CD4-positive, alpha-beta T cell treated with Interleukin-17A for 1 hour (primary cell): ENCODE measurements at regions not wholly inside any gene's neighbourhood (a gene's known extent, or its start where the extent isn't known, plus 50 kb on each side); places are given as distances from the start of the nearest gene placed in this dataset.

Experiments
- DNase-seq: peaks from one replicate; pipeline ENCODE4 v3.0.0-alpha.2; 2020

DNA sequence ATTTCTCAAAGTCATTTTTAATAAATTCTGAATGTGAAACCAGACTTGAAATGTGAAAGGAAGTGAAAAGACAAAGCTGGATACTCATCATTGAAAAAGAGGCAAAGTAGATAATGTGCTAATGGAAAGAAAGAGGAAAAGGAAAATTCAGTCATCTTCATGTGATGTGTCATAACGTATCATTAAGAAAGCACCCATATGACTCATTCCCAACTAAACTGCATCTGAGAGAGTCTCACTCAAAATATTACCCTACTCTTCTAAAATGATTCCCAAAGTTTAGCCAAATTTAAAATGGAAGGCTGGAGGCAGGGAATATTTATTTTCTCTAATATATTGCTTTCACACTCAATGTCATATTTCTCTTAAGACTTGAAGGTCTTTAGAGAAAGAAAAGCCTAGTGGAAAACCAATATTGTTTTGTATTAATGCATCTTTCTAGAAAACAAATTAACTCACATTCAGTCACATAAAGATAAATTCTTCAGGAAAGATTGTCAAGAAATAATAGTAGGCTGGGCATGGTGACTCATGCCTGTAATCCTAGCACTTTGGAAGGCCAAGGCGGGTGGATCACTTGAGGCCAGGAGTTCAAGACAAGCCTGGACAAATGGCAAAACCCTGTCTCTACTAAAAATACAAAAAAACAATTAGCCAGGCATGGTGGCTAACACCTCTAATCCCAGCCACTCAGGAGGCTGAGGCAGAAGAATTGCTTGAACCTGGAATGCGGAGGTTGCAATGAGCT, 129.9 kb downstream of the SLC30A10 start:
- no peak for DNase-seq

GRCh38 chr1:219797683-219798082, 130.7 kb downstream of the SLC30A10 start:
- no peak for DNase-seq

- DNase-seq = no peak
Observed at GRCh38 chr1:219797009-219797408, 131.3 kb downstream of the SLC30A10 start.

DNA sequence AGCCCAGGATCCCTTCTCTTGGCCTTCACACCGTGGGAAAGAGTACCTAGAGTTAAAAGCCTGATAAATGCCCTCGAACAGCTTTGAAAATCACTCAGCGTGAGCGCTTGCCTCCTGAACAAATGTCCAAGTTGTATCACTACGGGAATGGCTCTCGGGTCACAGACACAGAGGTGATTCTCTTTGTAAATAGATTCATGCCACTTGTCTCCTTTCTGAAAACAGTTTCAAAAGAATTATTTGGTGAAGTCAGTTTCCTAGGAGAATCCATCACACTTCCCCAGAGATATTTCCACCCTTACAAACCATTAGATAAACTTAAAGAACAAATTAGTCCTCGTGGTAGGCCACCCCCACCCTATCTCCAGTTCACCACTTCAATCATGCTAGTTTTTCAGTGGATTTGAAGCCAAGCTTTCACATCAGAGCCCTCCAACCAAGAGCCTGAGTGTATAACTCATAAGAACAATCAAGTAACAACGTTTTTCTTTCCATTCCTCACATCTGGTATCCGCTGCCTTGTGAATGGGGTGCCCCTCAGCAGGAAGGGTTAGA, 132.9 kb downstream of the SLC30A10 start:
- no peak for DNase-seq

DNA sequence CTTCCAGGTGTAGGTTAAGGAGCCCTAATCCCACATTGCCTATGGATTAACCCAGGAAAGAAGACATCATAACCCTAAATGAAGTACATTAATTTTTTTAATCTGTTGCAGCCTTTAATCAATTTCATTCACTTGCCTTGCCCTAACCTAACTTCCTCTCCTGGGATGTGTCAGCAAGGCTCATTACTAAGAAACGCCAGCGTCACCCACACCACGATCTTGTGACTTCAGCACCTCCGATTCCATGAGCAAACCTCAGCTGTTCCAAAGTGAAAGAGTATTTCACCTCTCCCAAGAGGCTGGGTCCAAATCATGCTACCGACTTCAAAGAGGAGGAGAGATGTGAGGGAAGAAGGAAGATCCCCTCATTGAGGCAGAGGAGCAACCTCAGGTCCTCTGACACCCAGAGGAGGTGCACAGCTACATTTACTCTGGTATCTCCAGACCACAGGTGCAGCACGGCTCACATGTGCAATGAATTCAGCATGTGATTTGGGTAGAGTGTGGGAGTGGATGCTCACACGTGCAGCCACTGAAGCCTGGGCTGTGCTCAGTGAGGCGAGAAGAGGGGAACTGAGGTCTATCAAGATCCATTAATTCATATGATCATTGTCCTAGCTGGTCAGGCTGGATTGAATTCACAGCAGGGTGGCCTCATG, 134.1 kb downstream of the SLC30A10 start:
- DNase-seq = no peak

GRCh38 chr1:219792337-219793021, 135.9 kb downstream of the SLC30A10 start:
- DNase-seq = no peak

DNA sequence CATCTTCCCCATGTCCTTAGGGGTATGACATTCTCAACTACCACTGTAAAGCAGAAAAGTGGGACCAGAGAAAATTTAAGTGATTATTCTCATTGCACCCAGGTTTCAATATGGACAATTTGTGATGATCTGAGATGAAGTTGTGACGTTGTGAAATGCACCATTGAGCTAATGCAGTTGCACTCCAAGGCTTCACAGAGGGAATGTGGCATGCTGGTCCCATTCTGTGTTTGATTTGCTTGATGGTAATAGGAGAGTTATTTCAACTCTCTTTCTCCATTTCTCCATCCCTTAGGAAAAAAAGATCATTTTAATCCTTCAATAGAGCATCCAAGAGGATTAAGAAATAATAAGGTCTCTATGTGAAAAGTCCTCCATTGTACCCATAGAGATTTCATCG, 136.6 kb downstream of the SLC30A10 start:
- DNase-seq = no peak

DNA sequence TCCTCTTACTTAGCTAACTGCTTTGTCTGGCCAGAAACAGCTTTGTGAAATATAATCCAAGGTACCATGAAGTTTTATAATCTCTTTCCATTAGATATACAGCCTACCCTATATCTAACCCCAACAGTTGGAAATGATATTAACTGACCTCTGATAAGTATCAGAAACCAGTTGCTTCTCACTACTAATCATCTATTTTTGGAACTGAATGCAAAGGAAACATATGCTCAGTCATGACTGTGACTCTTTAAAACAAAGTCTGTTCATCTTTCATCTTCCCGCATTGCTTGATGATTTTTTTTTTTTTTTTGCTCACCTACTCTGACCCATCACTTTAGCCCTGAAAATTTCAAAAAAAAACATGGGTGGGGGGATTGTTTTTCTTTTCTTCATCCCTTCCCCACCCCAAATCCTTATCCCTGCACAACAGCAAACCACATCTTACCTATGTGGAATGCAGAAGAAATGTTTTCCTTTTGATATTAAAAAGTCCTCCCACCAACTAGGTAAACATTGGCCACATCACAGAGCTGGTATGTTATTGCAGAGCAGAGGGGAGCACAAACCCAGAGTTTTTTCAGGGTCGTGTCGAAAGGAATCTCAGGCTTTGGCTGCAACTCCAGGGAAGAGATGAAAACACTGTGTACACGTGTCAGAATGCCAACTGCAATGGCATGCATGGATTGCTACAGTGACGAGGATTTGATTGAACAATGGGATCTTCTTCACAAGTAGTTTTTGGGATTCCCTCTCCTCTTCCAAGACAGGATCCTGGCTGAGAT, 137.3 kb downstream of the SLC30A10 start:
- no peak for DNase-seq

- DNase-seq = no peak
Observed at GRCh38 chr1:219788700-219789099, 139.7 kb downstream of the SLC30A10 start.

DNA sequence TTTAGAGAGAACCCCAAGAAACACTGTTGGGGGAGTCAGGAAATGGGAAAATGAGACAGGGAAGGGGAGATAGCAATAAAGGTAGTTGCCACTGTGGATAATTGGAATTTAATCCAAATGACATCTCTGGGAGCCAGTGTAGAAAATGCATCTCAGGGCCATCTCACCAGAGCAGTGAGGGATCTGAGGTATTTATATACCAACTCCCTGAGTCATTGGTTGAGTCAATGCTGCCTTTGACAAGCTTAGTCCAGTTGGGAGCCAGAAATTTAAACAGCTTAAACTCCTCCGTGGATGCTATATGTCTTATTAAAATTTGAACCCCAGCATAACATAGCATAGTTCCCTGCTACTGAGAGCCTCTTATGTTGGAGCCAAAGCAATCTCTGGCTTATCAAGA, 140.3 kb downstream of the SLC30A10 start:
- no peak for DNase-seq

- no peak for DNase-seq
Observed at GRCh38 chr1:219784660-219785381, 143.5 kb downstream of the SLC30A10 start.

- DNase-seq = no peak
Observed at GRCh38 chr1:219783605-219784235, 144.6 kb downstream of the SLC30A10 start.

DNA sequence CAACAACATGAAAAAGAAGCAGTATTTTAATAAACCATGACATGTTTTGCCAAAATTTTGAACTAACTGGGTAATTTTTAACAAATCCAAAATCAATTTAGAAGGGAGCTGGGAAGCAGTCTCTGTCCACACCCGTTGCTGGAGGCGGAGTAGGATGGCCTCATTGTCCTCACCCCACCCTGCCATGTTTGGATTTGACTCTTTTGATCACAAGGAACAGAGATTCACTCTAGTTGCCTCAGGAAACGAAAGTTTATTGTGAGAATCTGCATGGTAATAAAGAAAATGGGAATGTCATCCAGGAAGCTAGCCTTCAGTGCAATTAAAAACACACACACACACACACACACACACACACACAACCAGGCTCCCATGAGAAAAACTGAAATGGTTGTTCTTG, 145.4 kb downstream of the SLC30A10 start:
- no peak for DNase-seq

- DNase-seq = no peak
Observed at GRCh38 chr1:219782311-219782710, 146.0 kb downstream of the SLC30A10 start.

GRCh38 chr1:219781491-219781890, 146.9 kb downstream of the SLC30A10 start:
- DNase-seq = no peak

GRCh38 chr1:219778793-219779369, 149.5 kb downstream of the SLC30A10 start:
- DNase-seq = no peak

DNA sequence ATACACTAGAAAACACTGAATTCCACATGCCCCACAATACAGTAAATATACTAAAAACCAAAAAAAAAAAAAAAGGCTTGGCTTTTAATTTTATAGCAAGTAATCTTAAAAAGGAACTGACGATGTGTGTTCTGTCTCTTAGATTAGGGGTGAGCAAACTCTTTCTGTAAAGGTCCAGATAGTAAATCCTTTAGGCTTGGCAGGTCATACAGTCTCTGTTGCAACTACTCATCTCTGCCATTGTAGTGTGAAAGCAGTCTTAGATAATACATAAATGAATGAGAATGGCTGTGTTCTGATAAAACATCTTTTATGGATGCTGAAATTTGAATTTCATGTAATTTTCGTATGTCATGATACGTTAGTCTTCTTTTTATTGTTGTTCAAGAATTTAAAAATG, 150.2 kb downstream of the SLC30A10 start:
- no peak for DNase-seq

GRCh38 chr1:219774386-219774785, 154.0 kb downstream of the SLC30A10 start:
- no peak for DNase-seq

DNA sequence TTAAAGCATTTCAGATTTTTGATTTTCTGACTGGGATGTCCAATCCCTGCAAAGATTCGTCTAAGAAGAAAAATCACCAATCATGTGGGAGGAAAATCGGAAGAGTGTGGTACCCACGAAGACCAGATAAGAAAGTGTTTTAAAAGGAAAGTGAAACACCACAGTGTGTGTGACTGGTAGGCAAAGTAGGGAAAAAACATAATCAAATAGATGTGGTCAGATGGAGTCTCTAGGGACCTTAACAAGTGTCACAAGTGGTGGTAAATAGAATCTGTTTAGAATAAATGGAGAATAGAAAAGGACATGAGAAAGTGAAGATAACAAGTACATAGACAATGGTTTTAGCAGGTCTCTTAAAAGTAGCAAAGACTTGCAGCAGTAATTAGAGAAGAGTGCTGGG, 154.6 kb downstream of the SLC30A10 start:
- no peak for DNase-seq

GRCh38 chr1:219773110-219773509, 155.2 kb downstream of the SLC30A10 start:
- no peak for DNase-seq
